ENCODE measurements at regions not wholly inside any gene's neighbourhood (a gene's known extent, or its start where the extent isn't known, plus 50 kb on each side); places are given as distances from the start of the nearest gene placed in this dataset.
"Not testable (repeated sequence)": the region's sequence is repeated elsewhere in the genome, so short reads cannot be mapped to it uniquely, and the experiment has no call there.

- no peak for DNase-seq
Observed at GRCh38 chr4:66094070-66094469, 423.8 kb upstream of the EPHA5 start.

DNA sequence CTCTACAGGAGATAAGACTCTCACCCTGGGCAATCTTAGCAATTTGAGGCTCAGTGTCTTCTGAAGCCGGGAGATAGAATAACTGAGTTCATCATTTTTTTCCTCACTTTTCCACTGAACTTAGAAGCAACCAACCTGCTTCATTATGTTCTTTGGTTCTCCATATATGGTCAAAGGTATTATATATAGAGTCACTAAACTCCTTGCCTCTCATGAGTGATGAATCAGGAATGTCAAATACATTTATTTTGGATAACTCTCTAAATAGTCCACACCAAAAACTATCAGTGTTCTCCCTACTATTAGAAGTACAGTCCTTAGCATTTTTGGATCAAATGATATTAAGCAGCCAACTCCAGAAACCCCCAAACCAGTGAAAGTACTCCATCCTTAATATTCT is 421.5 kb upstream of the EPHA5 start:
- DNase-seq = no peak

DNA sequence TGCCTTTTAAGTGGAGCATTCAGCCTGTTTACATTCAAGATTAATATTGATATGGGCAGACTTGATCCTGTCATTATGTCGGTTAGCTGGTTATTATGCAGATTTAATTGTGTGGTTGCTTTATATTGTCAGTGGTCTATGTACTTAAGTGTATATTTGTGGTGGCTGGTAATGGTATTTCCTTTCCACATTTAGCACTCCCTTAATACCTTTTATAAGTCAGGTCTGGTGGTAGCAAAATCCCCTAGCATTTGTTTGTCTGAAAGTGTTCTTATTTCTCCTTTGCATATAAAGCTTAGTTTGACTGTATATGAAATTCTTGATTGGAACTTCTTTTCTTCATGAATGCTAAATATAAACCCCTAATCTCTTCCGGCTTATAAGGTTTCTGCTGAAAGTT is 403.7 kb upstream of the EPHA5 start:
- DNase-seq = no peak

- DNase-seq = no peak
Observed at GRCh38 chr4:66071911-66072310, 401.6 kb upstream of the EPHA5 start.

DNA sequence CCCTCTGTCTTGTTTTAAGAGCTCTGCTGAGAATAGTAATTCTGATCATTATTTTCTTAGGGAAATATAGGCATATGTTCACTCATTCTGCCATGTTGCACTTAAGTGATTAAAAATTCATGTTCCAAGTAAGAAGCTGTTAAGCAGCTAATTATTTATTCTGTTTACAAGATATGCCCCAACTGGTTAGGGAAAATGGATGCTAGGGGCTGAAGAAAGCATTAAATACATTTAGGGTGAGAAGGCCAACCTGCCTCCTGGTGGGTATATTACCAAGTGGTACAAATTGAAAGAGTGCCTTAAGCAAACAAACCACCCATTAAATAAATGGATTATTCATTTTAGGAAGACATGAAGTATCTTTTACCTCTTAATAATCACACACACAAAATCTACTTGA is 392.6 kb upstream of the EPHA5 start:
- DNase-seq = no peak

DNA sequence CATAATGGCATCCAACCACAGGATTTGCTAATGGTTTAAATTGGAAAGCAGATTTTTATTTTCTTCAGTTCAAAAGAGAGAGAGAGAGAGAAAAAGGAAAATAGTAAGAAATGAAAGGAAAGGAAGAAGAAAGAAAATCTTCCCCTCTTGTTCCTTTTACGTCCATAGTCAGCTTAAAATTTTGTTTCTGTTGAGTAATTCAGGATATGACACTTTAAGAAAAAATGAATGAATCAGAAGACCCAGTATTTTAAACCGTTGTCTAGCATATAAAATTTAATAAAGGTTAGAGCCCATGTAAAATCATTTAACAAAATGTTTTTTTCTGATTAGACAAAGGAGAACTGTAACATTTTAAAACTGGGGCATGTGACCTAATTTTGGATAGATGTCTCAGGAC is 391.8 kb upstream of the EPHA5 start:
- no peak for DNase-seq

DNA sequence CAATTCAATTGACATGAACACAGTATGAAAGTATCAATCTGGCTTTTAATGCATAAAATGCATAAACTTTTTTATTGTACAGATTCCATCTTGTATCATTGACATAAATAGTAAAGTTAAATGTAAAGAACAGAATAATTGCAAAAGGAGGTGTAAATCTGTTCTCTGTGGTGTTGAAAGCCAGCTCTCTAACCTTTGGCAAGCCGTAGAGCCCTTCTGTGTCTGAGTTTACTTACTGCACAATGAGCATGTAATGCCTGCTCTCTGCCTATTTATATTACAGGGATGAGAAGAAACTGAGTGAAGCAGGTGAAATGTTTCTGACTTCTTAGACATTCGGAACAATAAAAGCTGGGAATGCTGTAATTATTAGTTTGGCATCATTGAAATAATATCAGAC is 389.3 kb upstream of the EPHA5 start:
- DNase-seq = no peak

DNA sequence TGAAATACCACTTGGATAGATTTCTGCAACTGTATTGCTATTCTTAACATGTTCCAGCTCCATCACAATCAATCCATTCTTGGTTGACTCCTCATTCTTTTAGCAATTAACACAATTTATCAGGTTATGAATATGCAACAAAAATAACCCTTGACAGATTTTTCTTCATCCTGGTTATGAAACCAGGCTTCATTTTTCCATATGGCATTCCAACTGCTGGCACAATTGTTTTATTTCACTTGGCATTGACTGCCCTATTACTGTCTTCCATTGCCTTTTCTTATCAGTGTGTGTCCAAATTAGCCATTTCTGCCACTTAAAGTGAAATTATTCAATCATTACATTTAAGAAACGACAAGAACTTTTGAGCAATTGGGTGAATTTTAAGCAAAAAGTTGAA is 388.8 kb upstream of the EPHA5 start:
- DNase-seq = no peak

DNA sequence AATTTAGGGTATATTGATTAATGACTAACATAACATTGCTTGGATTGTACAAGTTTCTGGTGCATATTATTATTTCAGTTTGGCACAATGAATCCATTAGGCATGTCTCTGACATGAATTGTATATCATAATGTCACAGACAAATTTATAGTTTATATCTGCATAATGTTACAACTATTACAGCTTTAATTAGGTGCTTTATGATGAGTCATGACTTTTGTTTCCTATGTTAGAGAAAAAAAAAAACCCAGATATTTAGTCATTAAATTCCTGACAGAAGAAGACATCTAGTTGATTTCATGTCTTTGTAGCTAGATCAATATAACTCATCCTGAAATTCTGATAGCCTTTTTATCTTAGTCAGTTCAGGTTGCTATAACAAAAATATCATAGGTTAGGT is 385.7 kb upstream of the EPHA5 start:
- no peak for DNase-seq

- no peak for DNase-seq
Observed at GRCh38 chr4:66052426-66052825, 382.1 kb upstream of the EPHA5 start.

DNA sequence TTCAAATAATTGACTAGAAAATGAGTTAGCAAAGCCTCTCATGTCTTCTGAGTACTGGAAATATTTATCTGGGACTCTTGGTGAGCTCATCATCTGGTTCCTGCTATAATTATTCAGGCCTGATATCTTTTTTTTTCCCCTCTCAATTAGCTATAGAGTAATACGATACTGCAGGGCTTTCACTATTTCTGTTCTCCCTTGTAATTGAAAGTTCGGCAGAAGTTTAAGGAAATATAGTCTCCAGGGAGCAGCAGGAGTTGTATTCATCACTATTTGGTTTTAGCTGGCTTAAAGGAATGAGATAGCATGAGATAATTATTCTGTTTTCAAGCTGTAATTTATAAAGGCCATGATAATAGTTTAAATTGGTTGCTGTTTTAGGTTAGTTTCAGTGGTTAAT is 378.6 kb upstream of the EPHA5 start:
- no peak for DNase-seq

GRCh38 chr4:66045913-66046312 is 375.6 kb upstream of the EPHA5 start:
- no peak for DNase-seq

DNA sequence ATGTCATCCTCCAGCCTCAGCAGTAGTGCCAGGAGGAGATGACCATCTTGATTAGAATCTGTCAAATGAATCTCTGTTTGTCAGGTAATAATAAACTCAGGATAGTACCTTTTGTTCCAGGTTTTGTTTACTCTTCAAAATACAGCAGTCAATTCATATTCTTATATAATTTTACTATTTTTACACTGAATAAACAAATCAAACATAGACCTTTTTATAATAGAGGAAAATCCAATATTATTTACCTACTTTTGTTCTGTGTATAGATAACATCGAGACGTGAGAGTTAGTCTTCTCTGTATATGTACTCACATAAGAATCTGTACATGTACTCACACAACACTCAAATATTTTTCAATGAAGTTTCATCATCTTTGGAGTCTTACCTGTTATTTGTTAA is 365.4 kb upstream of the EPHA5 start:
- no peak for DNase-seq

- DNase-seq = no peak
Observed at GRCh38 chr4:66034671-66035070, 364.4 kb upstream of the EPHA5 start.

DNA sequence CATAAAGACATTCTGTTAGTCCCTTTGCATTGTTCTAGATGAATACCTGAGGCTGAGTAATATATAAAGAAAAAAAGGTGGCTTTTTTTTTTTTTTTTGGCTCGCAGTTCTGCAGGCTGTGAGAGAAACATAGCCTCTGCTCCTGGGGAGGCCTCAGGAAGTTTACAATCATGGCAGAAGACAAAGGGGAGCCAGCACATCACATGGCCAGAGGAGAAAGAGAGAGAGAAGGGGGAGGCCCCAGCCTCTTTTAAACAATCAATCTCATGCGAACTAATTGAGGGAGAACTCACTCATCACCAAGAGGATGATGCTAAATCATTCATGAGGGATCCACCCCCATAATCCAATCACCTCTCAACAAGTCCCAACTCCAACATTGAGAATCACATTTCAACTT is 364.0 kb upstream of the EPHA5 start:
- DNase-seq = no peak

DNA sequence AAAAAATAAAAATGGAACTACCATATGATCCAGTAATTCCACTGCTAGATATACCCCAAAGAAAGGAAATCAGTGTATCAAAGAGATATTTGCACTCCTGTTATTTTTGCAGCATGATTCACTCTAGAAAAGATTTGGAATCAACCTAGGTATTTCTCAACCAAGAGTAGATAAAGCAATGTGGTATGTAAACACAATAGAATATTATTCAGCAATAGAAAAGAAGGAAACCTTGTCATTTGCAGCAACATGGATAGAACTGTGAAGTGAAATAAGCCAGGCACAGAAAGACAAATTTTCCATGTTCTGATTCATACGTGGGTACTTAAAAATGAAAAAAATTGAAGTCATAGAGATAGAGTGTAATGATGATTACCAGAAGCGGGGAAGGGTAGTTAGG is 362.3 kb upstream of the EPHA5 start:
- no peak for DNase-seq

DNA sequence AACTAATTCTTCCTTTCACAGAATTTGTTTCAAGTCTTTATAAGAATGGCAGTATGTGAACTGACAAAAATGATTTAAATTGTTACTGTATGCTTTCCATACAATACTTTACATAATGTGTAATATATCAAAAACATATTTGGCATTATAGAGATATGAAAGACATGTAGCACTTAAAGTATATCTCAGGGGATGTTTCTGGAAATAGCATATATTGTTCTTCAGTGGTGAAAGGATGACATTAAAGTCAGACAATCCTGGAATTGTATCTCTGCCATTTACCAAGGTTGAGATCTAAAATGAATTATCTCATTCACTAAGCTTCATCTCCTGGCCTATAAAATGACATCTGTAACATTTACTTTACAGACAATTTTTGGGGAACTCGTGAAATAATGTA is 358.4 kb upstream of the EPHA5 start:
- DNase-seq = no peak

DNA sequence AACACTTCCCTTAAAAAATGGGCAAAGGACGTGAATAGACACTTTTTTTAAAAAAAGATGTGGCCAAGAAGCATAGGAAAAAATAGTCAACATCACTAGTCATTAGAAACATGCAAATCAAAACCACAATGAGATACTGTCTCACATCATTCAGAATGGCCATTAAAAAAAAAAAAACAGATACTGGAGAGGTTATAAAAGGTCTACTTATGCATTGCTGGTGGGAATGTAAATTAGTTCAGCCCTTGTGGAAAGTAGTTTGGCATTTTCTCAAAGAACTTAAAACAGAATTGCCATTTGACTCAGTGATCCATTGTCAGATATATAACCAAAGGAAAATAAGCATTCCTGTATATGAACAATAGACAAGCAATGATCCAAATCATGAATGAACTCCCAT is 352.8 kb upstream of the EPHA5 start:
- no peak for DNase-seq

DNA sequence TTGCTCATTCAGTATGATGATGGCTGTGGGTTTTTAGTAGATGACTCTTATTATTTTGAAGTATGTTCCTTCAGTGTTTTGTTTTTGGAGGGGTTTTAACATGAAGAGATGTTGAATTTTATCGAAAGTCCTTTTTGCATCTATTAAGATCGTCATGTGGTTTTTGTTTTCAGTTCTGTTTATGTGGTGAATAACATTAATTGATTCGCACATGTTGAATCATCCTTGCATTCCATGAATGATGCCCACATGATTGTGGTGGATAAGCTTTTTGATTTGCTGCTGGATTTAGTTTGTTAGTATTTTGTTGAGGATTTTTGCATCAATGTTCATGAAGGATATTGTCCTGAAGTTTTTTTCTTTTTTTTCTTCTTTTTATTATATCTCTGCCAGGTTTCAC is 347.4 kb upstream of the EPHA5 start:
- DNase-seq = no peak

DNA sequence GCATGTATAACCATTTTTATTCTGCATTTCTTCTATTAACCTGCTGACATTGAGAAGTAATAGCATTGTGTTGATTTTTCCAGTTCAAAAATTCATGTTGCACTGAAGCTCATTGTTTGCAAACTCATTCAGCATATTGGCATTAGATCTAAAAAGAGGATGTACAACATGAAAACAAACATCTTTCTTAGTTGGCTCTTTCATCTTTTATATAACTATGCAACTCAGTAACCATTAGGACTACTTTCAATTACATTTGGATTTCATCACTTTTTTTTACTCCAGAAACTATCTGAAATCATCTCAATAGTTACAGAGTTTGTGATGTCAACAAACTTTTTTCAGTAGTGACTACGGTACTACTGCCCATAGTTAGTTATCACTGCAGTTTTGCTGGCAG is 346.0 kb upstream of the EPHA5 start:
- no peak for DNase-seq

DNA sequence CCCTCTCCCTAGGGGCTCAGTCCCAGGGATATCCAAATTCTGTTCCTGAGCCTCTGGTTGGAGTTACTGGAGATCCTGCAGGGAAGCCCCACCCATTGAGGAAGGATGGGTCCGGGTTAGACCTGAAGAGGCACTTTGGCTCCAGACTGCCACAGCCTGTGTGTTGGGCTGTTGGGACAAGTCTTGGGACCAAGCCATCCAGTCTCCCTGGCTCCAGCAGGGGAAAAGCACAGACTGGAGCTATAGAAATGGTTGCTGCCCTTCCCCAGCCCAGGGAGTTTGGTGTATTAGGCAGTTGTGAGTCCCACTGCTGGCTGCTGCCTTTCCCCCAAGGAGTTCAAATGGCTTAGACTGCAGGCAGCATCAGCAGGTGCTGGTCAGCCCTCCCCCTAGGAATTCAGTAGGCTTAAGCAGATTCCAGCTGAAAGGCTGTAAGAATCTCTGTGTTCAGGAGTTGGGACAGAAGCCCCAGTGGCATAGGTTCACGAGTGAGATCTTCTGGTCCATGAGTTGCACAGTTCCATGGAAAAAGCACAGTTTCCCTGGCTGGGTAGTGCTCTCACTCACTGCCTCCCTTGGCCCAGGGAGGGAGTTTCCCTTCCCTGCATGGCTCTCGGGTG is 344.0 kb upstream of the EPHA5 start:
- DNase-seq = no peak

GRCh38 chr4:66000510-66001117 is 330.3 kb upstream of the EPHA5 start:
- no peak for DNase-seq

DNA sequence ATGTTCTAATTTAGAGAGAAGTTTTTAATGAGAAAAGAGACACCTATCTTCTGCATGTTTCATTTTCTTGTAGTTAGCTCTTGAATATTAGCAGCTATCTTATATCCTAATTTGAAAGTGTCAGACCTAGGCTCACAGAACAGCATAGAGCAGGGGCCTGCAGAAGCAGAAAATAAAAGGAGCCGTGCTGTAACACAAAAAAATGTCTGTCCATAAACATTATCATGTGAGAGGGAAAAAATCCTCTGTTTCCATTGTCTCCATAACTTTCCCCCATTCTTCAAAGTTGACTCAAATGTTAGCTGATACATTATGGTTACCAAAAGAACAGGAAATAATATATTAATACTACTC is 329.2 kb upstream of the EPHA5 start:
- no peak for DNase-seq

GRCh38 chr4:65998807-65999517 is 328.7 kb upstream of the EPHA5 start:
- DNase-seq = not testable (repeated sequence)

- DNase-seq = no peak
Observed at GRCh38 chr4:65983061-65983460, 312.8 kb upstream of the EPHA5 start.

Data from suppressor macrophage treated with lipopolysaccharide for 4 hours (primary cell).